ENCODE measurements at regions not wholly inside any gene's neighbourhood (a gene's known extent, or its start where the extent isn't known, plus 50 kb on each side); places are given as distances from the start of the nearest gene placed in this dataset.

- DNase-seq (ENCODE audit: low read depth): no peak
Measured at GRCh38 chr3:81968658-81969057, 207.2 kb upstream of the GBE1 start.

GRCh38 chr3:81967393-81967792, 205.9 kb upstream of the GBE1 start:
- DNase-seq (ENCODE audit: low read depth): no peak

DNA sequence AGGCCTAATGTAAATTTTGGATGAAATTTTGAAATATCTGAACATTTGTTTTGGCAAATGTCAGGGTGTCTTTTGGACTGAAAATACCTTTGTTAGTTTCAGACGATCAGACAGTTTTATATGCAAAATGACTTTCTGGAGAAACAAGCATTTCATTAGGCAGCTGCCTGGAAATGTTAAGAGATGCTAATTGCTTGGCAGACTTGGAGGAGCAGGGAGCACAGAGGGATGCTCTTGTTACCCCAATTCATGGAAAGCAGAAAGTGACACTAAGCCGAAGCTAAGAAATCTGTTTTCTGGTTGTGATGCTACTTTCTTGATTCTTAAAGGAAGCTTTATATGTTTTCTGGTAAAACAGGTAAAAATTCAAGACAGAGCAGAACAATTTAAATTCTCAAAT, 204.3 kb upstream of the GBE1 start:
- DNase-seq (ENCODE audit: low read depth): no peak

GRCh38 chr3:81962396-81962795, 201.0 kb upstream of the GBE1 start:
- DNase-seq (ENCODE audit: low read depth): no peak

DNA sequence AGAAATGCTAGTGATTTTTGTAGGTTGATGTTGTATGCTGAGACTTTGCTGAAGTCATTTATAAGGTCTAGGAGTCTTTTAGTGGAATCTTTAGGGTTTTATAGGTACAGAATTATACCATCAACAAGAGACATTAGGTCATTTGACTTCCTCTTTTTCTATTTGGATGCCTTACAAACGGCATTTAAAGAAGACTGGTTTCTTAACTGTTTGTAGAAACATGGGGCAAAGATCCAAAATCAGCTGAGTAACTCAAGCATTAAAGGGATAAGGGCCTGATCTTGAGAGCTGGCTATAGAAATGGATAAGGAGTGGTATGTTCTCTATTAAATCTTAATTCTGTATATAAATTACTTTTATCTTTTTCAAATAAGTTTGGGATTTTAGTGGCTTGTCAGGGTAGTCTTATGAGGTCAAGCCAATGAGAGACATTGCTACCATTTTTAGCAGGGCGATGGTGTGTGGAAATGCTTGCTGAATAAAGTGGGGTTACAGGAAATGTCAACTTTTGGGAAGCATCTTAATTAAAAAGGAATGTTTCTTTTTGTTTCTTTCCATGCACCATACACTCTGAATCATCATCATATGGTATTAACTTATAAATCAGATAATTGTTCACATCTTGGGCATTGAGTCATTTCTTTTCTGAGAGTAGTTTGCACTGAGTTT, 197.7 kb upstream of the GBE1 start:
- DNase-seq (ENCODE audit: low read depth): no peak

GRCh38 chr3:81955878-81956277, 194.4 kb upstream of the GBE1 start:
- no peak for DNase-seq (ENCODE audit: low read depth)

- no peak for DNase-seq (ENCODE audit: low read depth)
Measured at GRCh38 chr3:81953111-81953510, 191.7 kb upstream of the GBE1 start.

GRCh38 chr3:81952141-81952540, 190.7 kb upstream of the GBE1 start:
- no peak for DNase-seq (ENCODE audit: low read depth)

DNA sequence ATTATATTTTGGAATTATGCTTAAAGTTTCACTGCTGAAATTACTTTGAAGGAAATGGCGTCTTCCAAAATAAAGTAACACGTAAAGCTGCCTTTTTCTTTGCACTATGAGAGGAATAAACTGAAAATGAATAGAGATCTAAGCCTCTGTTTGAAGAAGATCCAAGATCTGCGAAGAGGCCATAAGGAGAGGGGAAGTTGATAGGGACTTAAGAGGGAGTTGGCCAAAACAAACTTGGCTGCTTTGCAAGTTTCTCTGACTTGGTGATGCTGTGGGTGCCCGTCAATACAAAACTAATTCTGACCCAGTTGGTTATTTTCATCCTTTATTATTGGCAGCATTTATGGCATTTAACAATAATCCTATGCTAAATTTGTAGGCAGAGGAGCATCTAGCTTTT, 190.2 kb upstream of the GBE1 start:
- DNase-seq (ENCODE audit: low read depth): no peak

DNA sequence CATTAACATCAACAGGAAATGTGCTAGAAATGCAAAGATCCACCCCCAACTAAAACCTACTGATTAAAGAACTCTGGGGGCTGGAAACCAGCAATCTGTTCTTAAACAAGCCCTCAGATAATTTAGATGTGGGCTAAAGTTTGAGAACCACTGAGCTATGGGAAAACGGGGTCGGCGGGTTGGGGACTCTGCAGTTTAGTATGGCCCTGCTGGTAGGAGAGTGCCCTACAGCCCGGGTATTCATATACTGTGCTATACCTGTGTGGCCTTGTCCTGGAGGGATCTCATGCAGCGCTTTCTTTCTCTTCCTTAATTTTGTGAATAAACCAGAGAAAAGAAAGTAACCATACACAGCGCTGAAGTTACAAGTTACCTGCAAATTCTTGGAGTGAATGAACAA, 189.7 kb upstream of the GBE1 start:
- DNase-seq (ENCODE audit: low read depth): no peak

- DNase-seq (ENCODE audit: low read depth): no peak
Measured at GRCh38 chr3:81947359-81947758, 185.9 kb upstream of the GBE1 start.

- no peak for DNase-seq (ENCODE audit: low read depth)
Measured at GRCh38 chr3:81938681-81939080, 177.2 kb upstream of the GBE1 start.

DNA sequence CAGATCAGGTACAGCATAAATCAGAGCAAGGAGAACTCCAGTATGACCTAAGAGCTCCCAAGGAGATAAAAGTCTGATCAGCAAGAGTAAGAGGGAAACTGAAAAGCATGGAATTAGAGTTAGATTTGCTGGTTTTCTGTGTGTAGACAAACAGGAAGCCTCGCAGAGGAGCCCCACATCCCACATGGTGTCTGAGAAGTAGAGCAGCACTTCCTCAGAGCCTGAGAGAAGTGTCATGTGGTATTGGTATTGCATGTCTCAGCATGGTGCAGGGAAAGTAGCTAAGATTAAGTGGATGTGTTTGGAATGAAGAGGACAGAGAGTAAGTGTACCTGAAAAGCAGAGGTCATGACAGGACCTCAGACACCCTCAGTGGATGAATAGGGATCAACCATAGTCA, 175.4 kb upstream of the GBE1 start:
- DNase-seq (ENCODE audit: low read depth): no peak

GRCh38 chr3:81932681-81933080, 171.2 kb upstream of the GBE1 start:
- no peak for DNase-seq (ENCODE audit: low read depth)

DNA sequence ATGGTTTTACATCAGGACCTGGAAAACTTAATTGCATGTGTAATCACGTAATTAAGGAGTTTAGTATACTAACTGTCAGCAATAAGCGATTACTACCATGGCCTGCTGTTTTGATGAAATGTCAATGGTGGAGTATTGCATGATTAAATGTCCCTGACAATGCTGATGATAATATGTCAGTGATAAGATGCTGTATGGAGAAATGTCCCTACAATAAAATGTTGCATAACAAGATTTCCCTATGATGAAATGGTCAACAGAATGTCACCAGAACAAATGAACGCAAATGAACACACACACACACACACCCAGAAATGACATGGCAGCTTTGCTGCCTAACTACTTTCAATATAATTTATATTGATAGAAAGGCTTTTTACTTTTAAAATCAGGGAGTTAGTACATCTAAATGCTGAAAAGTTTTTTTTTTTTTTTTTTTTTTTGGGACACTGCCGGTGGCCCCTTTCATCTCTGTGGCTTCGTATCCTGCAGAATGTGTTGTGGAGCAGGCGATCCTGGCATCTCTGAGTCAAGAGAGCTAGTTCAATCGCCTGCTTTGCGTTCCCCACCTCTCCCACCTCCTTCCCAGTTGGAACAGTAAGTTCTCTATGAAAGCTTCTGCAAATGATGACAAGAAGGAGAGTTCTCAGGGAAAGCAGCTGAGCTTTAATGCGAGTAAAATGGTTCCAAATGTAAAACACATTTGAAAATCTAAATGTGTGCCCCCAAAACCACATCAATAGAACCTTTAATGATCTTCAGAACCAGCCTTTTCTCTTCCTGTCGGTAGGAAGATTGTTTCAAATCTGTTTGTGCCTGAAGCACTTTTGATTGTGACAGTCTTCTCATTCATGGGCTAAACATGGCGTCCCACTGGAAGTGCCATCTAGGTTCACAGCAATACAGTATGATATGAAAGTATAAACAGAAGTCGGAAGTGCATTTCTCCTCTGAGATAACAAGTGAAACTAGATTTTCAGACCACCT, 170.1 kb upstream of the GBE1 start:
- no peak for DNase-seq (ENCODE audit: low read depth)

DNA sequence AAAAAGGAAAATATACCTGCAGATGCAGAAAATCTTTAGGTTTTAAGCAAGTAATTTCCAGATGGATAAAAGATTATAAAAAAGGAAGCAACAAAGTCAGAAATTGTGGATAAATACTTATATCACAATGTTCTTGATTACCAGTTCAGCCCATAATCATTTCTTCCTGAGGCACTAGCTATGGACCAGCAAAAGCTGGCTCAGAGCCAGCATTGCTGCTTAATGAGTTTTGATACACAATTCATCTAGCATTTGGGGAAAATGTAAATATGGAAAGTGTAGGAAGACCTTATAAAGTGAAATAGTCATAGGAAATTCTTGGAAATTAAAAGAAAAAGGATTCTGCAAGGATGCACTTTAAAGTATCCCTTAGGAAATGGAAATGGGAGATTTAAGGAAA, 168.3 kb upstream of the GBE1 start:
- no peak for DNase-seq (ENCODE audit: low read depth)

- DNase-seq (ENCODE audit: low read depth): no peak
Measured at GRCh38 chr3:81927811-81928210, 166.4 kb upstream of the GBE1 start.

DNA sequence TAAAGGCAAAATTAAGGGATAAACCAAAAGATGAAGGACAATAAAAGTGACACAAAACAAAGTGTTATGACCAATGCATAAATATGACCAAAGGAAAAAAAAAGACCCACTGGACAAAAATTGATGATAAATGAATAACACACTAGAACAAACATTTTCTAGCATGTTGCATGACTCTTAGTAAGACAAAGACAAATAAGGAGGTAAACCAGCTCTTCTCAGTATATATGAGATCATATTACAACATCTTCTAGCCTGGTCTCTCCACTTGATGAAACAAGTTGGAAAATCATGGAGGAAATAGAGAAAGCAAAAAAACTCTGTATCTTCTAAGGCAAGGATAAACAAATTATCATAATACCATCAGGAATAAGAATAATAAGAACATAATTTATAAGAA, 163.9 kb upstream of the GBE1 start:
- DNase-seq (ENCODE audit: low read depth): no peak

DNA sequence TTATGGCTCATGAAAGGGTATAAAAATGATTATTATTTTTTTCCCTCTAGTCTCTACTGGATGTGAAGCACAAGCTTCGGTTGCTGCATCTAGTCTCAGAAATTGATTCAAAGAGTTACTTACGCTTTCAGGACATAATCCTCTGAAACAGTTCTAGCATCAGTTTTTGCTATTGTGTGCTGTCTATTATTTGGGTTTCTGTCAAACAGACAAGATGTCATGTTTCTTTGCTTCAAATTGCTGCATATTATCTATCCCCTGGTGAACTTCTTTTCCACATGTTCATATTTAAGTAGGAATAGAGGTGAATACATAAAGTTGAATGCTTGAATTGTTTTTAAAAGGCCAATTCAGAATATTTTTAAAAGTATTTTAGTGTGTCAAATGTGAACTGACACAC, 161.6 kb upstream of the GBE1 start:
- no peak for DNase-seq (ENCODE audit: low read depth)

- DNase-seq (ENCODE audit: low read depth): no peak
Measured at GRCh38 chr3:81922404-81922803, 161.0 kb upstream of the GBE1 start.

GRCh38 chr3:81920816-81921215, 159.4 kb upstream of the GBE1 start:
- no peak for DNase-seq (ENCODE audit: low read depth)

DNA sequence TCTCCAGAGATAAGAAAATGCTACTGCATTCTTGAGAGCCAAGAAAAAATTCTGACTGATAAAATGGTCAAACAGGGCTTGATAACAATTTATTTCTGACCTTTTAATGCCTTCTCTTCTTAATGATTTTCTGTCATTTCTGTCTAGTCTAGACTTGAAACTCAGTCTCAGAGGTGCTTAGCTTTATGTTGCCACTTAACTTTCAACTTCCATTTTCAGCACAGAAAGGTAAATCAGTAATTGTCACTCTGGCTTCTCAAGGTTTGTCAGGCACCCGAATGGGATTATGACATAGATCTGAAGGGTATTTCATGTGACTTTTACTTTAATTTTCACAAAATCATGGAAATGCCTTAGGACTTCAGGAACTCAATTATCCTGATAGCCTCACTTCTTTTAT, 155.4 kb upstream of the GBE1 start:
- DNase-seq (ENCODE audit: low read depth): no peak

GRCh38 chr3:81913886-81914663, 152.6 kb upstream of the GBE1 start:
- no peak for DNase-seq (ENCODE audit: low read depth)

Measured in CMK (cell line).